ENCODE measurements at regions not wholly inside any gene's neighbourhood (a gene's known extent, or its start where the extent isn't known, plus 50 kb on each side); places are given as distances from the start of the nearest gene placed in this dataset.

GRCh38 chr18:39419315-39419714, 1853.7 kb upstream of the CELF4 start:
- DNase-seq (ENCODE audit: low spot score in 2 of 2) = no peak
- Histone ChIP-seq H3K4me3 (no peak overlapping the region), H3K9me3 (no peaks in the 10 kb centered on the region), H3K27me3 (ENCODE audit: low read depth) (no peaks in the 10 kb centered on the region), H3K36me3 (replicated peaks) (no peaks in the 10 kb centered on the region), H3K4me1 (no peaks in the 10 kb centered on the region)
- in situ Hi-C loops (cut with MboI; ENCODE audit: low sequenced_read_pairs) = no loop called here

DNA sequence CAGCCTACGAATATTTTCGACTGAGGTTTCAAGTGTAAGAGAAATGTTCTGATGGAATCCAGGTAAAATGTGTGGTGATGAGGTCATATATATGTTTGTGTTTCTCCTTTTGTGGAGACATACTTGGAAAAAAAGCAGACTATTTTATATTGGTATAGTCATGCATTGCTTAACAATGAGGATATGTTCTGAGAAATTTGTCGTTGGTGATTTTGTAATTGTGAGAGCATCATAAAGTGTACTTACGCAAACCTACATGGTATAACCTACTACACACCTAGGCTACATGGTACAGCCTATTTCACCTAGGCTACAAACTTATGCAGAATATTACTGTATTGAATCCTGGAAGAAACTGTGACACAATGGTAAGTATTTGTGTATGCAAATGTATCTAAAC, 1849.9 kb upstream of the CELF4 start:
- H3K4me1 ChIP-seq = no peaks in the 10 kb centered on the region
- no peaks in the 10 kb centered on the region for H3K36me3 ChIP-seq (replicated peaks)
- no peaks in the 10 kb centered on the region for H3K9me3 ChIP-seq
- DNase-seq (ENCODE audit: low spot score in 2 of 2) = no peak
- no peak overlapping the region for H3K4me3 ChIP-seq
- H3K27me3 ChIP-seq (ENCODE audit: low read depth) = no peaks in the 10 kb centered on the region
- in situ Hi-C loops (cut with MboI; ENCODE audit: low sequenced_read_pairs) = no loop called here

DNA sequence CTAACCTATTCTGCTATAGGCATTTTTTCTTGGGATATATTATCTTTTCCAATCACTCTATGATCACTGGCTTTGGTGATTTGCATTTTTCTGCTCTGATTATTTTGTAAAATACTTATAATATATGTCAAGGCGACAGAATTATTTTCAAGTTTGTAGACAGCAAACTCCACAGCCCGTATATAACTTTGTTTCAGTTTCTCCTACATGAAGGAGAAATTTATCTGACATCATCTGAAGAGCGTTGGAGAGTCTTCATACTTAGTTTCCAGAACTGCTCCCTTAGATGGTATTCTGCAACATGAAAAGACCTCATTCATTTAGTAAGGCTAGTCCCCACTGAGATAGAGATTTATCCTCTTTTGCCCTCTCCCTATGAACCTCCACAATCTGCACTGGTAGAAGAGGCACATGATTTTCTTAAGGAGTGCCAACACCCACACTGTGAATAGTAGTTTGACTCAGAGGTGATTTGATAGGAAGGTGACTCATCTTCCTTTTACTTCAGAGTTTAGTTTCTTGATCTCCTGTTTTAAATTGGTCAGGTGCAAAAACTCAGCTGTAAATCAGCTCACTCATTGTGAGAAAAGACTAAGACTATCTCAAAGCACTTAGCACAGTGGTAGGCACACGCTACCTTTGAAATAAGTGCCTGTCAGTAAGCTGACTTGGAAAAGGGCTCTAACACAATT, 1848.6 kb upstream of the CELF4 start:
- H3K4me3 ChIP-seq = no peak overlapping the region
- DNase-seq (ENCODE audit: low spot score in 2 of 2) = no peak
- in situ Hi-C loops (cut with MboI; ENCODE audit: low sequenced_read_pairs) = no loop called here

GRCh38 chr18:39406941-39407340, 1841.3 kb upstream of the CELF4 start:
- Histone ChIP-seq H3K36me3 (replicated peaks) (no peaks in the 10 kb centered on the region), H3K4me1 (no peaks in the 10 kb centered on the region), H3K27me3 (ENCODE audit: low read depth) (no peaks in the 10 kb centered on the region), H3K9me3 (no peaks in the 10 kb centered on the region), H3K4me3 (no peak overlapping the region)
- DNase-seq (ENCODE audit: low spot score in 2 of 2) = no peak
- in situ Hi-C loops (cut with MboI; ENCODE audit: low sequenced_read_pairs) = no loop called here

More for the DNA sequence above, 1848.6 kb upstream of the CELF4 start:
- H3K9me3 ChIP-seq = no peaks in the 10 kb centered on the region
- no peaks in the 10 kb centered on the region for H3K4me1 ChIP-seq
- no peaks in the 10 kb centered on the region for H3K36me3 ChIP-seq (replicated peaks)
- H3K27me3 ChIP-seq (ENCODE audit: low read depth) = no peaks in the 10 kb centered on the region

GRCh38 chr18:39403121-39403520, 1837.5 kb upstream of the CELF4 start:
- Histone ChIP-seq H3K9me3 (no peaks in the 10 kb centered on the region), H3K4me3 (no peak overlapping the region), H3K4me1 (no peaks in the 10 kb centered on the region), H3K27me3 (ENCODE audit: low read depth) (no peaks in the 10 kb centered on the region), H3K36me3 (replicated peaks) (no peaks in the 10 kb centered on the region)
- in situ Hi-C loops (cut with MboI; ENCODE audit: low sequenced_read_pairs) = no loop called here
- no peak for DNase-seq (ENCODE audit: low spot score in 2 of 2)

DNA sequence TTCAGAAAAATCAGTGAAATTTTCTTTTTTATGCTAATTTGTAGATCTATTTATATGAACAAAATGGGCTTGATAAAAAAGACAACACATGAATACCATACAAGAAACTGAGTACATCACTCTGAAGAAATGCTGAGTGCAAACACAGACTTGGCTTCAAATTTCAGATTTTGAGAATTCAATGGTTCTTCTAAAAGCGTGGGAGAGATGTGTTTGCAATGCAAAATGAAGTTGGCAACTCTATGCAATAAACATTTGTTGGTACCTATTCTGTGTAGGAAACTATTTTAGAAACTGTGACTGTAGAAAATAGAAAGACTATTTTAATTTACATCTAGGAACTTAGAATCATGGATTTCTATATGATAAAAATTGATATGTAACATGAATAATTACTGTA, 1834.1 kb upstream of the CELF4 start:
- Histone ChIP-seq H3K9me3 (no peaks in the 10 kb centered on the region), H3K4me3 (no peak overlapping the region), H3K27me3 (ENCODE audit: low read depth) (no peaks in the 10 kb centered on the region), H3K36me3 (replicated peaks) (no peaks in the 10 kb centered on the region), H3K4me1 (no peaks in the 10 kb centered on the region)
- in situ Hi-C loops (cut with MboI; ENCODE audit: low sequenced_read_pairs) = no loop called here
- DNase-seq (ENCODE audit: low spot score in 2 of 2) = no peak

GRCh38 chr18:39396168-39396567, 1830.6 kb upstream of the CELF4 start:
- H3K27me3 ChIP-seq (ENCODE audit: low read depth) = no peaks in the 10 kb centered on the region
- in situ Hi-C loops (cut with MboI; ENCODE audit: low sequenced_read_pairs) = no loop called here
- H3K9me3 ChIP-seq = no peaks in the 10 kb centered on the region
- no peak overlapping the region for H3K4me3 ChIP-seq
- H3K4me1 ChIP-seq = no peaks in the 10 kb centered on the region
- no peak for DNase-seq (ENCODE audit: low spot score in 2 of 2)
- no peaks in the 10 kb centered on the region for H3K36me3 ChIP-seq (replicated peaks)

DNA sequence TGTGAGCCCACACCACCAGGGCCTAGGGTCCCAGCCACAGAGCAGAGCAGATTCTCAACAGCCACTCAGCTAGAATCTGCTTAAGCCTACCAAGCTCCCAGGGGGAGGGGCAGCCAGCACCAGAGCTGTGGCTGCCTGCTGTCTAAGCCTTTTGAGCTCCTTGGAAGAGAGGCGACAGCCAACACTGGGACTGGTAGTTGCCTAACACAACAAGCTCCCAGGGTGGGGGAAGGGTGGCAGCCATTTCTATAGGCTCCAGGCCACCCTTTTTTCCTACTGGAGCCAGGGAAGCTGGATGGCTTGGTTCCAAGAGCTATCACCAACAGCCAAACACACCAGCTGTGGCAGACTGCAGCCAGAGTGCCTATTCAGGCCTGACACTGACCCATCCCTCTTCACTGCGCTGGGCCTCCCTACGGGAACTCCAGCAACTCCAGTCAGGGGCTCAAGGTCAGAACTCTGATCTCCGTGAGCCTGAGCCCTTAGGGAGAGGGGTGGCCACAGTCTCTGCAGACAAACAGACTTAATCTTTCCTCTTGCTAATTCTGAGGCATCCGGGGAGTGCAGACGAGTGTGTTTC, 1824.3 kb upstream of the CELF4 start:
- DNase-seq (ENCODE audit: low spot score in 2 of 2) = peak in 1 of 2 experiments; percentile 16
- Histone ChIP-seq H3K4me3 (no peak overlapping the region), H3K27me3 (ENCODE audit: low read depth) (no peaks in the 10 kb centered on the region), H3K9me3 (0 out of 2 replicates have a peak, but pooled peaks cover 3% of the 10 kb centered on the region), H3K4me1 (no peaks in the 10 kb centered on the region), H3K36me3 (replicated peaks) (no peaks in the 10 kb centered on the region)
- in situ Hi-C loops (cut with MboI; ENCODE audit: low sequenced_read_pairs) = no loop called here

DNA sequence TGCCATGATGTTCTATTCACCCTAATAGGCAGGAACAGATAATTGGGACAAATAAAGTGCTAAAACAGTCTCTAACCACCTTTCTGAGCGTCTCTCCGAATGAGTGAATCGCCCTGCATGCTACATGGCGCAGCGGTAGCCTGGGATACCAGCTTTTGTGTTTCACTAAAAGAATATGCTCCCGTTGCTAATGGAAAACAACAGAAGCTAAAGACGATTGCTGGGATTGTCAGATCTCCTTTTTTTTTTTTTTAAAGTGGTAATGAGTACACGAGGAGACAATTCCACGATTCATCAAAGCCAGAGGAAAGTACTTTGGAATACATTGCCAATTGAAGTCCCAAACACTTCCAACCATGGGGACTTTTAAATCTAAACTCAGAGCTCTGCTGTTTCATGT, 1815.3 kb upstream of the CELF4 start:
- DNase-seq (ENCODE audit: low spot score in 2 of 2) = no peak
- H3K36me3 ChIP-seq (replicated peaks) = no peaks in the 10 kb centered on the region
- in situ Hi-C loops (cut with MboI; ENCODE audit: low sequenced_read_pairs) = no loop called here

GRCh38 chr18:39380186-39380725, 1814.7 kb upstream of the CELF4 start:
- no peak overlapping the region for H3K4me3 ChIP-seq
- no peaks in the 10 kb centered on the region for H3K27me3 ChIP-seq (ENCODE audit: low read depth)
- no peaks in the 10 kb centered on the region for H3K36me3 ChIP-seq (replicated peaks)
- no peaks in the 10 kb centered on the region for H3K9me3 ChIP-seq
- H3K4me1 ChIP-seq = no peaks in the 10 kb centered on the region
- in situ Hi-C loops (cut with MboI; ENCODE audit: low sequenced_read_pairs) = no loop called here
- DNase-seq (ENCODE audit: low spot score in 2 of 2) = no peak

More for the DNA sequence above, 1815.3 kb upstream of the CELF4 start:
- Histone ChIP-seq H3K27me3 (ENCODE audit: low read depth) (no peaks in the 10 kb centered on the region), H3K4me3 (no peak overlapping the region), H3K4me1 (no peaks in the 10 kb centered on the region), H3K9me3 (no peaks in the 10 kb centered on the region)

DNA sequence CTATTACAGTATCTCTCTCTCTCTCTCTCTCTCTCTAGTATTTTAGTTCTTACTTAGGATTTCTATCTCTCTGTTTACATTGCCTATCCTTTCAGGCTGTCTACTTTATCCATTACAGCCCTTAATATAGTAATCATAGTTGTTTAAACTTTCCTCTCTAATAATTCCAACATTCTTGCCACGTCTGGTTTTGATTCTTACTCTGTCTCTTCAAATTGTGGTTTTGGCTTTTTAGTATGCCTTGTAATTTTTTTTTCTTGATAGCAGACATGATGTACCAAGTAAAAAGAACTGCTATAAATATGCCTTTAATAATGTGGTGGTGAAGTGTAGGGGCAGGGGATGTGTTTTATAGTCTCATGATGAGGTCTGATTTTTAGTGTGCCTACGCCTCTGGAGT, 1809.5 kb upstream of the CELF4 start:
- DNase-seq (ENCODE audit: low spot score in 2 of 2) = no peak
- H3K27me3 ChIP-seq (ENCODE audit: low read depth) = no peaks in the 10 kb centered on the region
- in situ Hi-C loops (cut with MboI; ENCODE audit: low sequenced_read_pairs) = no loop called here

DNA sequence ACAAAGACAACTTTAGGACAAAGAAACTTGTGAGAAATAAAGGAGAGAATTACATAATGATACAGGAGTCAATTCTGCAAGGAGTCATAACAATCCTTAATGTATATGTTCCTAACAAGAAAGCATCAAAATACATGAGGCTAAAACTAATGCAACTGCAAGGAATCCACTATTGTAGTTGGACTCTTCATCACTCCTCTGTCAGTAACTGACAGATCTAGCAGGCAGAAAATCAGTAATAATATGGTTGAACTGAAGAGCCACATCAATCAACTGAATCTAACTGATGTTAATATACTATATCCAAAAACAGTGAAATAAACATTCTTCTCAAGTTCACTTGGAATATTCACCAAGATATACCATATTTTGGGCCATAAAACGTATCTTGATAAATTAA, 1806.4 kb upstream of the CELF4 start:
- peaks cover 11% of the 10 kb centered on the region for H3K4me1 ChIP-seq
- no peaks in the 10 kb centered on the region for H3K36me3 ChIP-seq (replicated peaks)
- H3K9me3 ChIP-seq = no peaks in the 10 kb centered on the region
- in situ Hi-C loops (cut with MboI; ENCODE audit: low sequenced_read_pairs) = no loop called here
- no peaks in the 10 kb centered on the region for H3K27me3 ChIP-seq (ENCODE audit: low read depth)
- no peak for DNase-seq (ENCODE audit: low spot score in 2 of 2)
- H3K4me3 ChIP-seq = no peak overlapping the region

More for the DNA sequence above, 1809.5 kb upstream of the CELF4 start:
- no peaks in the 10 kb centered on the region for H3K36me3 ChIP-seq (replicated peaks)
- H3K4me1 ChIP-seq = no peaks in the 10 kb centered on the region
- no peaks in the 10 kb centered on the region for H3K9me3 ChIP-seq
- H3K4me3 ChIP-seq = no peak overlapping the region

GRCh38 chr18:39366656-39367055, 1801.1 kb upstream of the CELF4 start:
- no peaks in the 10 kb centered on the region for H3K9me3 ChIP-seq
- DNase-seq (ENCODE audit: low spot score in 2 of 2) = no peak

DNA sequence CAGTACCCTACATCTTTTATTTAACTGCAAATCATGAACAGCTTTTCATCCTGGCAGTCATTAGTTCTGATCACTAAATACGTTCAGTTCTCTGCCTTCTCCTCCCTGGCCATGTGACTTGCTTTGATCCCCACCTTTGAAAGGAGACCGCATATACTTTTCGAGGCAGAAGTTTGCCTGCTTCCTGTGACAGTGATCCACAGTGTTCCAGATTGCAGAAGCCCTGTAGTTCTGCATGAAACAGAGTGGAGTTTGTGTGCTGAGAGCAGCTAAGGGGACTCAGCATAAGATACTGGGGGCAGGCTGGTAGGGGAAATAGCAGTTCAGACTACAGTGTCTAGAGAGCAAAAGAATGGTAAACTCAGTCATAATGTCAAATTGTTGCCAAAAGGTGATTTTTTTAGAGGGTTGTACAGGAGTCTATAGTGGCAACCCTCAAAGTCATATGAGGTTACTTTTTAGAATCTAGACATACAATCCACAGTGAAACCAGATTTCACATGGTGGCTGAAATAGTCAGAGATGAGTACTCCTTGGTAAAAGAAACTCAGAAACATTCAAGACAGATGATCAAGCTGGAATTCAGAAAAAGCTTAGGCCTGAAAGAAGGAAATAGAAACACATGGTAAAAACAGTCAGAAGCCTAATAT, 1800.4 kb upstream of the CELF4 start:
- H3K36me3 ChIP-seq (replicated peaks) = no peaks in the 10 kb centered on the region
- in situ Hi-C loops (cut with MboI; ENCODE audit: low sequenced_read_pairs) = no loop called here
- no peak overlapping the region for H3K4me3 ChIP-seq
- peaks cover 14% of the 10 kb centered on the region for H3K4me1 ChIP-seq
- no peak for DNase-seq (ENCODE audit: low spot score in 2 of 2)
- H3K27me3 ChIP-seq (ENCODE audit: low read depth) = no peaks in the 10 kb centered on the region
- no peaks in the 10 kb centered on the region for H3K9me3 ChIP-seq

More at GRCh38 chr18:39366656-39367055, 1801.1 kb upstream of the CELF4 start:
- H3K27me3 ChIP-seq (ENCODE audit: low read depth) = no peaks in the 10 kb centered on the region
- H3K4me1 ChIP-seq = peaks cover 14% of the 10 kb centered on the region
- H3K36me3 ChIP-seq (replicated peaks) = no peaks in the 10 kb centered on the region
- in situ Hi-C loops (cut with MboI; ENCODE audit: low sequenced_read_pairs) = no loop called here
- H3K4me3 ChIP-seq = no peak overlapping the region
